ENCODE measurements at regions not wholly inside any gene's neighbourhood (a gene's known extent, or its start where the extent isn't known, plus 50 kb on each side); places are given as distances from the start of the nearest gene placed in this dataset.

DNA sequence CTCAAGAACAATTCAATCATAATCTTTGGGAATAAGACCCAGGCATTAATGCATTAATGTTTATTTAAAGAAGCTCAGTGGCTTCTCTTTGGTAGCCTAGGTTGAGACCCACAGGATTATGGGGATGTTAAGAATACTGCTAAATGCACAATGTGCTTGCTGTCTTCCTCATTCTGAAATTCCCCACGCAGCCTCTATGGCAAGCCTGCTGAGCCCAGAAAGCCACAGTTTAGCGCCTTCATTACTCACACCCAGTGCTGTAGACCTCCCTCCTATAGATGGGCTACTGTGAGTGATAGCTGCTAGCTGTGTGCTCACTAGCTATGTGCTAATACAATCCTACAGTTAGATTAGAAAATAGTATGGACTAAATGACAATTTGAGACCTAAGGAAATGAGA is 90.6 kb downstream of the TNFSF13B start:
- DNase-seq (no peak), ATAC-seq (no peak)
- intact Hi-C loops (cut with micrococcal nuclease) = no loop called here

DNA sequence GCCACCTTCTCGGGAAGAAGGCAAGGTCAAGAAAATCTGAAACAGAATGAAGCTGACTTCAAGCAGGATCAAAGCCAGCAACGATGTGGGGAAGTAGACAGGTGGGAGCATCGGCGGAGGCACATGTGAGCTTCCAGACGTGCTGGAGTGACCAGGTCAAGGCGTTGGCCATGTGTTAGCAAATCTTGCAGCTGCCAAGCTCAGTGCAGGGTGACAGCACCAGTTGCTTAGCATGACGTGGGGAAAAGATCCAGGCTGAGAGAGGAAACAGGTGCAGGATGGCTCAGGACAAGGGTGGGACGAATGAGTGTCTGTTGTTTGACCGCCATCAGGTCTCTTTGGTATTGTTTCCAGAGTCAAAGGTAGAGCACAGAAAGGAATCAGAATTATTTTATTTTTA is 92.3 kb downstream of the TNFSF13B start:
- intact Hi-C loops (cut with micrococcal nuclease) = no loop called here
- DNase-seq = no peak
- no peak for ATAC-seq

DNA sequence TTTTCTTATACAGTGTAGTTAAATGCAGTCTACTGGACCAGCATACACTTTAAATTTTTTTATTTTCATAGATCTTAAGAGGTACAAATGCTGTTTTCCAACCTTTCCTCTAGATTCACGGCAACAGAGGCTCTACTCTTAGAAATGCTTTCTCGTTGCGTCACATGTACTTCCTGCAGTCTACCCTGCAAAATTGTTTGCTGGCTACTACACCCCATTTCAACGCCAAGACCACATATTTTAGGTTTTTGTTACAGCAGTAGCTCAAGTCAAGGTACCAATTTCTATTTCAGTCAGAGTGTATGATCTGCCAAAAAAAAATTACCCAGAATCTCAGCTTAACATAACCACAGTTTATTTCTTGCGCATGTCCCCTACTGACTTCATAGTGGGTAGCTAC is 94.1 kb downstream of the TNFSF13B start:
- no peak for DNase-seq
- no peak for ATAC-seq
- intact Hi-C loops (cut with micrococcal nuclease) = no loop called here

DNA sequence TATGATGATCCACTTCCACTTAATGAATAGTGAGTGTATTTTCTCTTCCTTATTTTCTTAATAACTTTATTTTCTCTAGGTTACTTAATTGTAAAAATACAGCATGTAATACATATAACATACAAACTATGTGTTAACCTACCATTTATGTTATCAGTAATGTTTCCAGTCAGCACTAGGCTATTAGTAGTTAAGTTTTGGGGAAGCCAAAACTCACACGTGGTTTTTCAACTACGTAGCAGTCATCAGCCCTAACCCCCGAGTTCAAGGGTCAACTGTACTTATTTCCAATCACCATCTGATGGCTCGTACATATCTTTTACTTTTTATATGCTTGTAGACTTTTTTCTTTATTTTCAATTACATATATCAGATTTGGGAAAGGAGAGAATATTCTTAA is 95.7 kb downstream of the TNFSF13B start:
- DNase-seq (no peak), ATAC-seq (no peak)
- intact Hi-C loops (cut with micrococcal nuclease) = no loop called here

DNA sequence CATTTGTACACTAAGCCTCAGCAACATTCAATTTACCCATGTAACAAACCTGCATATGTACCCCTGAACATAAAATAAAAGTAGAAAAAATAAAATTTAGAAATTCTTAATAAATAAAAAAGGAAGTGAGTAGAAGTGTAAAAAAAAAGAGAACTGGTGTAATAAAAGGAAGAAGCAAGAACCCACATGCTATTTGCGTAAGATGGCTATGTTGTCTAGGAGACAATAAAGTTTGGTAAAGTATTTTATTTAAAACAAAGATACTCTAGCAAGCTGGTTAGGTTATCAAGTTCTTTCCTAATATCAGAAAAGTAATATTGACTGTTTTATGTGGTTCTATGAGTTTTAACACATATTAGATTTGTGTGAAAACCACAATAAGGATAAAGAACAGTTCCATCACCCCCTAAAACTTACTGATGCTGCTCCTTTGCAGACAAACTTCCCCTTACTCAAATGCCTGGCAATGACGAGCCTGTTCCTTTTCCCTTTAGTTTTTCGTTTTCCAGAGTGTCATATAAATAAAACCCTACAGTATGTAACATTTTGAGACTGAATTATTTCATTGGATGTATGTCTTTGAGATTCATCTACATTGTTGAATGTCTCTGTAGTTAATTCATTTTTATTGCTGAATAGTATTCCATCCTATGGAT is 98.9 kb downstream of the TNFSF13B start:
- ATAC-seq = no peak
- intact Hi-C loops (cut with micrococcal nuclease) = no loop called here
- DNase-seq = no peak

DNA sequence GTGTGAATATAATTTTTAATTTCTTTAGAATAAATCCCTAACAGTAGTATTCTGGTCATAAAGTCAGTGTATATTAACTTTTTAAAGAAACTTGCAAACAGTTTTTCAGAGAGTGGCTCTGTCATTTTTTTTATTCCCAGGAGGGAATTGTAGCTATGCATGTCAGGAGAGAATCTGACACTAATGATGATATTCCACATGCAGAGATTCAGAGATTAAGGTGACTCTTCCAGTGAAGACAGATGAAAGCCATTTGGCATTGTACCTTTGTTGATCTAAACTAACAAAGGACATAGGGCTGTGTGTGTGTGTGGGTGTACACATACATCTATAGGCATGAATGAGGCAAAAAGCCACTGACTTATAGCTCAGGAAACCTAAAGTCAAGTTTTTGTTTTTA is 99.9 kb downstream of the TNFSF13B start:
- intact Hi-C loops (cut with micrococcal nuclease) = no loop called here
- DNase-seq = no peak
- no peak for ATAC-seq

DNA sequence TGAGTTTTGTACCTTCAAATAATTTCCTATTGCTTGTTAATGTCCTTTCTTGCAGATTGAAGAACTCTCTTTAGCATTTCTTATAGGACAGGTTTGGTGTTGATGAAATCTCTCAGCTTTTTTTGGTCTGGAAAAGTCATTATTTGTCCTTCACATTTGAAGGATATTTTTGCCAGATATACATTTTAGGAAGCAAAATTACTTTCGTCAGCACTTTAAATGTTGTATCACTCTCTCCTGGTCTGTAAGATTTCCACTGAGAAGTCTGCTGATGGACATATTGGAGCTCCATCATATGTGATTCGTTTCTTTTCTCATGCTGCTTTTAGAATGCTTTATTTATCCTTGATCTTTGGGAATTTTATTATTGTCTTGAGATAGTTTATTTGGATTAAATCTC is 105.5 kb downstream of the TNFSF13B start:
- intact Hi-C loops (cut with micrococcal nuclease) = no loop called here
- ATAC-seq (no peak), DNase-seq (no peak)

DNA sequence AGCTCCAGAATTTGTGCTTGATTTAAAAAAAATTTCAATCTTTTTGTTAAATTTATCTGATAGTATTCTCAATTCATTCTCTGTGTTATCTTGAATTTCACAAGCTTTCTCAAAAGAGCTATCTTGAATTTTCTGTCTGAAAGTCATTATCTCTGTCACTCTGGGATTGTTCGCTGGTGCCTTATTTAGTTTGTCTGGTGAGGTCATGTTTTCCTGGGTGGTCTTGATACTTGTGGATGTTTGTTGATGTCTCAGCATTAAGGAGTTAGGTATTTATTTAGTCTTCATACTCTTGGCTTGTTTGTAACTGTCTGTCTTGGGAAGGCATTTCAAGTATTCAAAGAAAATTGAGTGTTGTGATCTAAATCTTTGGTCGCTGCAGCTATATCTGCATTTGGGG is 106.3 kb downstream of the TNFSF13B start:
- intact Hi-C loops (cut with micrococcal nuclease) = no loop called here
- ATAC-seq (no peak), DNase-seq (no peak)

DNA sequence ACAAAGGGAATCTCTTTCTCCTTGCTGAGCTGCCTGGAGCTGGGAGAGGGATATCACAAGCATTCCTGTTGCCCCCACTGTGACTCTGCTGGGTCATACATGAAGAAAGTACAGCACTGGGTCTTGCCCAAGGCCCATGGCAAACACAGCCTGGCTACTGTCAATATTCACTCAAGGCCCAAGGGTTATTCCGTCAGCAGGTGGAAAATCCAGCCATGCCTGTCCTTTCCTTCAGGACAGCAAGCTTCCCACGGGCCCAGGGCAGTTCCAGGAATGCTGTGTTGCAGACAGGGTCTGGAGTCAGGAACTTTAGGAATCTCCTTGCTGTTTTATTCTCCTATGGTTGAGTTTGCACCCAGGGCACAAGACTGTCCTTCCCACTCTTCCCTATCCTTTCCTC is 106.8 kb downstream of the TNFSF13B start:
- DNase-seq (no peak), ATAC-seq (no peak)
- intact Hi-C loops (cut with micrococcal nuclease) = no loop called here

DNA sequence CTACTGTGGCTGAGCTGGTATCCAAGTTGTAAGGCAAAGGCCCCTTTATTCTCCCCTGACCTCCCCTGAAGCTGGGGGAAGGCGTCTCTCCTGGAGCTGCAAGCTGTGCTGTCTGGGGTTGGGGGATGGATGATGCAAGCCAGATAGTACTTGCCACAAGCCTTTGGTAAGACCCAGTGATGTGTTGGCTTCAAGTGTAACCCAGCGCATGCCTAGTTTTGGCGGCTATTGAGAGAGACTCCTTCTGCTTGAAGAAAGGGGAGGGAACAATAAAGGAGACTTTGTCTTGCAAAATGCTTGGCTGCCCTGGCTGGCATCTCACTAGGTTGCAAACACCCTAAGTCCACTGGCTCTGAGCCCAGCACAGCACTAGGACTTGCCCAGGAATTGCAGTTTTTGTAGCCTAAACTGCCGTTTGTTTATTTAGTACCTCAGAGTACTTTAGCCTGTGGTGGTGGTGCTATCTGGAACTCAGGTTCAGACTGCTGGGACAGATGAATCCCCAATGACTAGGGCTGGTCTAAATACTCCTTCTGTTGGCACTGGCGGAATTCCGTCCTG is 108.2 kb downstream of the TNFSF13B start:
- no peak for DNase-seq
- no peak for ATAC-seq
- intact Hi-C loops (cut with micrococcal nuclease) = no loop called here

DNA sequence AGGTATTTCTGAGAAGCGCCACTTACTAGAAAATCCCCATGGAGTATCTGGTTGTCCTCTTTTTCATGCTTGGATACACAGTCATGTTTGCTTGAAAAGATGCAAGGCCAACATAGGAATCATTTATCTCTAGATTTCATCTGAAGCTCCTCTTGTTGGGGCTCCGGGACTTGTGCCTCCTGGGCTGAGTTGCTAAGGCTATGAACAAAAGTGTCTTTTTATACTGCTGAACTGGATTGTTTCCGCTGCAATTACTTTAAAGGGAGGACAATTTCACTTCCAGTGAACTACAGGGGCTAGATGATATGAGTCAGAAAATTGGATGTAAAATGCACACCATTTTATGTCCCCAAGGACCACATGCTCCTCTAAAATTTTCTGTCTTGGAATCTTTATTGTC is 114.1 kb downstream of the TNFSF13B start:
- ATAC-seq = no peak
- intact Hi-C loops (cut with micrococcal nuclease) = no loop called here
- DNase-seq = no peak

DNA sequence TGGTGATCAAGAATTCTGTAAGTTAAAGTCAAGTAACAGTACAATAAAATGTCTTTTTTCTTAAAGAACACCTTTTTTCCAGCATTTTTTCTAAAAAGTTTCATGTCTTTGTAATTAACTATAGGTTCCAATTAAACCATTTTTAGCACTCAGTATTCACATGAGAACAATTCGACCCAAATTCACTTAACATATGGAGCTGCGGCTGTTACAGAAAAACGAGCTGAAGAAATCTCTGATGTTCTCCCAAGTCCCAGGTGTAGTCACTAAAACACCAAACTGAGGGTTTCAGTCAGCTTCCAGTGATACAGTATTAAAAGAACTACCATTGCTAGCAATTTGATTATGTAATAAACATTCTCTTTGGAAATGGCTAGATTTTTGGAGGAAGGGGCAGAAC is 117.6 kb downstream of the TNFSF13B start:
- ATAC-seq = no peak
- intact Hi-C loops (cut with micrococcal nuclease) = no loop called here

DNA sequence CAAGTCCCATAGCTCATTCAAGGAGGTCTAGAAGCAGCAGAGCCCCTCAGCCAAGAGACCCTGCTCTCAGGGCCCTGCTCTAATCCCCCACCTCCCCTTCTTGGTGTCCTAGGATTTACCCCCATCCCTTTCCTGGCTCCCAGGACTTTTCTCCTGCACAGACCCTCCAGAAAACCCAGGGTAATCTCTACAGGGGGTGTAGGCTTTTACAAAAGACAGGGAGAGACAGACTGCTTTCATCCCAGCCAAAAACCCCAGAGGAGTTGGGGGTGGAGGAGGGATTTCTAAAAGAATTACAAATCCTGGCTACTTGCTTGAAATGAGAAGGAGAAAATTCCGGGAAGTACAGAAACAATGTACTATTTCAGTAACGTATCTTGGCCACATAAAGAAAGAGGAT is 133.3 kb downstream of the TNFSF13B start:
- intact Hi-C loops (cut with micrococcal nuclease) = no loop called here
- ATAC-seq = no peak
- DNase-seq = no peak

More for the DNA sequence above, 117.6 kb downstream of the TNFSF13B start:
- DNase-seq = no peak

DNA sequence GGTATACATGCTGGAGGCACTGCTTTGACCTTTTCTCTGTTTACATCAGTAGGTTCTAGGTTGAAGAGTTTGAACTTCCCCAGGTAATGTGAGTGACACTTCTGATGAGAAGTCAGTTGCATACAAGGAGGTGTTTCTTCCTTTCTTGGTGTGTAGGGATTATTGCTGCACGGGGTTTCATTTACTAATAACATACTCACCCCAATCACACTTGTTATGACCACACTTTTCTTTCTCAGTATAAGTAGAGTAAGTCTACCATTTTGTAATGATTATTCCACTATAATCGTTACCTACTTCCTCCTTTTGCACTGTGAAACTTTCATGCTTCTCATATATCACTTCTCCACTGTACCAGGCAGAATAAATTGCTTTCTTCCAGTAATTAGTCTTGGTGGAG is 138.0 kb downstream of the TNFSF13B start:
- ATAC-seq = no peak
- intact Hi-C loops (cut with micrococcal nuclease) = no loop called here
- no peak for DNase-seq

DNA sequence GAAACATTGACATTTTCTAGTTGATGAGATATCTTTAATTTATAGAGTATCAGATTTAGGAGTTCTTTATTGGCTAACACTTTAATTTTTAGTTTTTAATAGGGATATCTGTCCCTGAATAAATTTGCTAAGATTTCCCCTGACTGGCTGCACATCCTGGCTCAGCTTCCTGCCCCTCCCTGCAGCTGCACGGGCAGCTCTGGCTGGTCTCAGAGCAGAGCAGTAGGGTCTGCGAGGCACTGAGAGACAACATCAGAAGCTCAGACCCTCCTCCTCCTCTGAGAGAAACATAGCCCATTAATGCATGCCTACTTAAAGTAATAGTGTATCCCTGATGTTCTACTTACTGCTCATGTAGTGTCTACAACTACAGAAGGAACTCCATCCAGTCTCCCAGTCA is 139.2 kb downstream of the TNFSF13B start:
- intact Hi-C loops (cut with micrococcal nuclease) = no loop called here
- DNase-seq = no peak
- ATAC-seq = no peak

DNA sequence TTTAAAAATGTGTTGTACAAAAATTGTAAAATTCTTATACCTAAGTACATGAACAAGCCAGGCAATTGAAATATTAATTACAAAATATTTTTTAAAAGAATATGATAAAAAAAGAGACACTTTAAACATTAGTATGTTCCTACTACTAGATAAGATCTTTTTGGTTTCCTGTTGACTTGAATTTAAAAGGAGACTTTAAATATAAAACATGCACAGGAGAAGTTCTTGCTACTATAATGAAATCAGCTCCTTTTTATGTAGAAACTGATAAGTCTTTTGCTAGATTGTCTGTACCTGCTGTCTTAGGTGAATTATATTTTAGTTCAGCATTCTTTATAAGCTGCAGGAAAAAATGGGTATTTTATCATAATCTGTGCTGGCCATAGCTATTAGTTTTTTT is 140.2 kb downstream of the TNFSF13B start:
- intact Hi-C loops (cut with micrococcal nuclease) = no loop called here
- ATAC-seq (no peak), DNase-seq (no peak)

DNA sequence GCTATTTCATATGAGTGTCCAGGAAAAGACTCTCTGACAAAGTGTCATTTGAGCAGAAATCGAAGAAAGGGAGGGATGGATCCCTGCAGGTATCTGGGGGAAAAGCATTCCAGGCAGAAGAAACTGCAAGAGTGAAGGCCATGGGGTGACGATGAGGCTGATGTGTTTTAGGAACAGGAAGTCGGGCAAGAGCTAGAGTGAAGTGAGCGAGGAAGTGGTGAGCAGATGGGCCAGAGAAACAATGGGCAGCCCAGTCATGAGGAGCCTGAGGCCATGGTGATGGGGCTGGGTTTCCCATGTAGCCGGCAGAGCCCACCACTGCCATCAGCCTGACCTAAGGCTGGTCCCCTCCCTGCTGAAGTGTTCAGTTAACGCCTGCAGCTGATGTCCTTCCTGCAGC is 150.2 kb downstream of the TNFSF13B start:
- no peak for DNase-seq
- intact Hi-C loops (cut with micrococcal nuclease) = no loop called here
- no peak for ATAC-seq

DNA sequence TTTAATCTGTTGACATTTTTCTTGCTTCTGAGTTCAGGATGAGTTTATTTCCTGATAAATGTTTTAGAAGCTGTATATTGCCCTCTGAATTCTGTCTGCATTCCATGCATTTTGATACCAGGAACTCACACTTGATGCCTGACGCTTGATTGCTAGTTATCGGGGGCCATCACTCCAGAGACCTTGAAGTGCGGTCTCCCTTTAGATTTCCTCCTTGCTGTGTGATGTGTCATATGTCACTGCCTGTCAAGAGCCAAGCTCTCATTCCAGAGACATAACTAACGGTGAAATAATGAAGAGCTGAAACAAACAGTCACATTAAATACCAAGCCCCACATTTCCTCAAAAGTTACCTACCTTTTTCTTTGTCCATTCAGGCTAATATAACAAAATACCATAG is 155.5 kb downstream of the TNFSF13B start:
- DNase-seq = no peak
- no peak for ATAC-seq
- intact Hi-C loops (cut with micrococcal nuclease) = no loop called here

DNA sequence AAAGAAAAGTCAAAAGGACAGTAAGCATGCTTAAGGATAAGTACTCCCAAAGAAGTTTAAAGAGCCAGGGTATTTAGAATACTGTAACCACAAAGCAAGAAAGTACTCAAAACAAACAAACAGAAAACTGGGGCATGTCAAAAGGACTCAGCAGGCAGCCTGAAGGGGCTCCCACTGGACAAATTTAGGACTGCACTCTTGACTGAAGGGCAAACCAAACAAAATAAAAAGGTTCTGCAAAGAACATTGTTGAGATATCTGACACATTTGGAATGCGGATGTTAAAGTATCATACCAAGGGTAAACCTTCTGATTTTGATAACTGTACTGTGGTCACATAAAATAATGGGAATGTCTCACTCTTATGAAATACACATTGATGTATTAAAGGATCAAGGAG is 157.4 kb downstream of the TNFSF13B start:
- DNase-seq = no peak
- ATAC-seq = no peak
- intact Hi-C loops (cut with micrococcal nuclease) = no loop called here

DNA sequence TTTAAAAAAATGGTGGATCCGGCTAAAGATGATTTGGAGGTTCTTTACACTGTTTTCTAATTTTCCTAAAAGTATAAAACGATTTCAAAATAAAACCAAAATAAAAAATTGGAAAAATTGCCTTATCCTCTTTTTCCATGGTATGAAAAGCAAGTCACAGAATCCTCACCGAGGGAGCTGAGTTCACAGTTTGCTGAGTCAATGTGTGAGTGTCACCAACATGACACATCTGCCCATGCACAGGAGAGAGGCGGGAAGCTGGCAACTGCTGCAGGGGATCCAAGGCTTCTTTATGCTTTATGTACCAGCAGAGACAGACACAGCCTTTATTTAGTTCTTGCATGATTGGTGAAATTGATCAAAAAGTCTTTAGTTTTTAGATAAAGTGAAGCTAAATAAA is 157.8 kb downstream of the TNFSF13B start:
- DNase-seq (no peak), ATAC-seq (no peak)
- intact Hi-C loops (cut with micrococcal nuclease) = no loop called here

DNA sequence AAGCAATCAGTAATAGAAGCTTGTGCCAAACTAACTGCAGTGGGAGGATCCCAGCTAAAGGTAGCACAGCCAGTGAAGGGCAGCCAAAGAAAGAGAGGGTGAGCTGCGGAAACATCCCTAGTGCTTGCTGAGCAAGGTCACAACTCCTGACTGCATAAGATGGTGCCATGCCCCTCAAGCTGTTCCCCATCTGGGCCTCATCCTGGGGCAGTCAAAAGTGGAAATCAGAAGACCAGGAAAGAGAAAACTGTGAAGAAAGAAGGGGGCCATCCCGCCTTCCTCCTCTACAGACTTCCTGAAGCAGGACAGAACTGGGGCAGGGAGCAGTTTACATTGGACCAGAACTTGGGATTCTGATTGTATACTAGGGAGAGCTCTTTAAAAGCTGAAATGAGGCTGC is 159.2 kb downstream of the TNFSF13B start:
- DNase-seq (no peak), ATAC-seq (no peak)
- intact Hi-C loops (cut with micrococcal nuclease) = no loop called here
